ENCODE measurements at regions not wholly inside any gene's neighbourhood (a gene's known extent, or its start where the extent isn't known, plus 50 kb on each side); places are given as distances from the start of the nearest gene placed in this dataset.

- no peak for DNase-seq (ENCODE audit: low spot score)
Observed at GRCh38 chr12:130102266-130102665, 60.0 kb upstream of the FZD10 start.

- DNase-seq (ENCODE audit: low spot score): no peak
Observed at GRCh38 chr12:130104571-130105106, 57.6 kb upstream of the FZD10 start.

- no peak for DNase-seq (ENCODE audit: low spot score)
Observed at GRCh38 chr12:130109062-130109945, 53.0 kb upstream of the FZD10 start.

GRCh38 chr12:130110914-130111313, 51.4 kb upstream of the FZD10 start:
- no peak for DNase-seq (ENCODE audit: low spot score)

- DNase-seq (ENCODE audit: low spot score): no peak
Observed at GRCh38 chr12:130111965-130112496, 50.2 kb upstream of the FZD10 start.
